ENCODE measurements at regions not wholly inside any gene's neighbourhood (a gene's known extent, or its start where the extent isn't known, plus 50 kb on each side); places are given as distances from the start of the nearest gene placed in this dataset.

DNA sequence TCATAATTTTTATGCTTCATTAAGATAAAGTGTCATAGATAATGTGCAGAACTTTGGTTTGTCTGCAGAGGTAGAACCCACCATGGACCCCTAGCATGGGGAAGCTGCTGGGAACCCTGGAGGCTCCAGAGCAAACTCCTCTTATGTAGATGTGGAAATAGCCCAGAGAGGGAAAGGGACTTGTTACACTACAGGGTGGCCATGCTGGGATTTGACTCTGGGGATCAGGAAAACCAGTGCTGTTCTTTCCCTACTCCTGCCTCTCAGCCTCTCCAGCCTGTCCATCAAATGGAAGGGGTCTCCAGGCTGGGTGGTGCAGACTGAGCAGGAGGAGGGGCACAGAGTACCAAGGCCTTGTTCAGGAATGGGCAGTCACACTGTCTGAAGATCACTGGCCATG is 54.2 kb downstream of the MSX1 start:
- Mint-ChIP-seq H3K4me1 (peaks cover 4% of the 10 kb centered on the region), H3K9me3 (ENCODE audit: insufficient read depth) (peaks cover 3% of the 10 kb centered on the region), H3K4me3 (no peak overlapping the region), H3K27me3 (peaks cover 28% of the 10 kb centered on the region), H3K27ac (no peak overlapping the region)
- intact Hi-C loops (cut with micrococcal nuclease): no loop called here
- Histone ChIP-seq H4K20me1 (ENCODE audit: control insufficient read depth, insufficient read depth, low read length, poor library complexity, severe bottlenecking) (no peaks in the 10 kb centered on the region), H3K4me1 (ENCODE audit: control insufficient read depth in 2 of 2, insufficient read depth in 2 of 2, low read length in 2 of 2) (no peaks in the 10 kb centered on the region), H3K36me3 (replicated peaks in 1 of 2; ENCODE audit: control extremely low read depth in 1 of 2, control insufficient read depth in 1 of 2, extremely low read depth in 1 of 2, insufficient read depth in 2 of 2, low read length in 1 of 2) (no peaks in the 10 kb centered on the region), H3K4me2 (replicated peaks; ENCODE audit: low read depth, low read length, poor library complexity, severe bottlenecking) (no peak overlapping the region), H3K9ac (ENCODE audit: low read length) (no peak overlapping the region), H3K79me2 (ENCODE audit: control insufficient read depth, insufficient read depth, low read length) (no peaks in the 10 kb centered on the region), H3K27me3 (replicated peaks in 1 of 4; ENCODE audit: control extremely low read depth in 1 of 4, control insufficient read depth in 3 of 4, insufficient read depth in 4 of 4, low read length in 3 of 4) (peaks cover 0 to 7% (median 0%) of the 10 kb centered on the region in 4 experiments), H3K27ac (ENCODE audit: low read length in 2 of 2) (no peak overlapping the region), H2AFZ (ENCODE audit: insufficient read depth, low read depth, low read length, poor library complexity, severe bottlenecking) (no peak overlapping the region), H3K9me3 (ENCODE audit: control extremely low read depth in 1 of 3, control insufficient read depth in 2 of 3, insufficient read depth in 1 of 3, low read length in 2 of 3) (peaks cover 0 to 25% (median 13%) of the 10 kb centered on the region in 3 donors), H3K4me3 (ENCODE audit: control extremely low read depth in 1 of 5, extremely low read depth in 1 of 5, insufficient read depth in 1 of 5, low read depth in 2 of 5, low read length in 4 of 5) (no peak overlapping the region)
- CTCF ChIA-PET: no interaction called here
- TF ChIP-seq EZH2 (IDR thresholded peaks at IDR 0.05; ENCODE audit: borderline replicate concordance, insufficient read depth, low read depth, low read length, poor library complexity, severe bottlenecking): no peak
- POLR2A ChIA-PET: no interaction called here
- no peak for DNase-seq
- no peak for ATAC-seq (ENCODE audit: low read depth)

DNA sequence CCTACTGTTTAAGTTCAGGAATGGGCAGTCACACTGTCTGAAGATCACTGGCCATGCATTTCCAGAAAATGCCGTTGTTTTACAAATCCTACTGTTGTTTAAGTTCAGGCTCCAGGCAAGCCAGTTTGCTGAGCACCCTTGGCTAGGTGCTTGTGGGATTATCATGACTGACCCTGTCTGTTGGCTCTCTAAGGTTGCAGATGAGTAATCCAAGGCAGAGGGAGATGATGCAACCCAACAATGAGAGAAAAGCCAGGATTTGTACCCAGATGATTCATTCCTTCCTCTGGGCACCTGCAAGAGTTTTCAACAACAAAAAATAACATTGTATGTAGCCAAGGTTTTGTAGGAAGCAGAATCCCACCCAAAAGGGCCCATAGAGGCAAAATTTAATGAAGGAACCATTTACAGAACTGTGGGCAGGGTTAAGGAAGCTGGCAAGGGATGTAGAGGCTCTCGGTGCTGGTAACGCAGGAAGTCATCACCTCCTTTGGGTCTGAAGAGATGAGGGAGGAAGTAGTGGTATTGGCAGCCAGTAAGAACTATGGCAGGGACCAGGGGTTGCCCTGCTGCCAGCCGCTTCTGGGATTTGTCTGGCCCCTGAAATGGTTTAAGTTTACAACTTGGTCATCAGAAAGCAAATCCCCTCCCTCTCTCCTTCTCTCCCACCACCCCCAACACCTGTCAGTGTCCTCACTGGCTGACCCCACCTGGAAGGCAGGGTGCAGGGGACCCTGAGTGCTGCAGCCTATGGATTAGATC is 54.8 kb downstream of the MSX1 start:
- 73% methylated on average over 4 of the region's 4 CpGs for WGBS (ENCODE audit: insufficient coverage)
- no peak overlapping the region for H2AFZ ChIP-seq (ENCODE audit: insufficient read depth, low read depth, low read length, poor library complexity, severe bottlenecking)
- H3K27me3 Mint-ChIP-seq: peaks cover 24% of the 10 kb centered on the region
- peaks cover 0 to 25% (median 13%) of the 10 kb centered on the region in 3 donors for H3K9me3 ChIP-seq (ENCODE audit: control extremely low read depth in 1 of 3, control insufficient read depth in 2 of 3, insufficient read depth in 1 of 3, low read length in 2 of 3)
- peaks cover 0 to 7% (median 0%) of the 10 kb centered on the region in 4 experiments for H3K27me3 ChIP-seq (replicated peaks in 1 of 4; ENCODE audit: control extremely low read depth in 1 of 4, control insufficient read depth in 3 of 4, insufficient read depth in 4 of 4, low read length in 3 of 4)
- H3K9ac ChIP-seq (ENCODE audit: low read length): no peak overlapping the region
- CTCF ChIA-PET: no interaction called here
- no peak overlapping the region for H3K4me3 ChIP-seq (ENCODE audit: control extremely low read depth in 1 of 5, extremely low read depth in 1 of 5, insufficient read depth in 1 of 5, low read depth in 2 of 5, low read length in 4 of 5)
- no peak overlapping the region for H3K27ac Mint-ChIP-seq
- TF ChIP-seq EZH2 (IDR thresholded peaks at IDR 0.05; ENCODE audit: borderline replicate concordance, insufficient read depth, low read depth, low read length, poor library complexity, severe bottlenecking): no peak
- TF ChIP-seq, protein P1, sequence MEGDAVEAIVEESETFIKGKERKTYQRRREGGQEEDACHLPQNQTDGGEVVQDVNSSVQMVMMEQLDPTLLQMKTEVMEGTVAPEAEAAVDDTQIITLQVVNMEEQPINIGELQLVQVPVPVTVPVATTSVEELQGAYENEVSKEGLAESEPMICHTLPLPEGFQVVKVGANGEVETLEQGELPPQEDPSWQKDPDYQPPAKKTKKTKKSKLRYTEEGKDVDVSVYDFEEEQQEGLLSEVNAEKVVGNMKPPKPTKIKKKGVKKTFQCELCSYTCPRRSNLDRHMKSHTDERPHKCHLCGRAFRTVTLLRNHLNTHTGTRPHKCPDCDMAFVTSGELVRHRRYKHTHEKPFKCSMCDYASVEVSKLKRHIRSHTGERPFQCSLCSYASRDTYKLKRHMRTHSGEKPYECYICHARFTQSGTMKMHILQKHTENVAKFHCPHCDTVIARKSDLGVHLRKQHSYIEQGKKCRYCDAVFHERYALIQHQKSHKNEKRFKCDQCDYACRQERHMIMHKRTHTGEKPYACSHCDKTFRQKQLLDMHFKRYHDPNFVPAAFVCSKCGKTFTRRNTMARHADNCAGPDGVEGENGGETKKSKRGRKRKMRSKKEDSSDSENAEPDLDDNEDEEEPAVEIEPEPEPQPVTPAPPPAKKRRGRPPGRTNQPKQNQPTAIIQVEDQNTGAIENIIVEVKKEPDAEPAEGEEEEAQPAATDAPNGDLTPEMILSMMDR (IDR thresholded peaks at IDR 0.05): no peak
- no peaks in the 10 kb centered on the region for H3K79me2 ChIP-seq (ENCODE audit: control insufficient read depth, insufficient read depth, low read length)
- H3K4me1 Mint-ChIP-seq: peaks cover 4% of the 10 kb centered on the region
- H3K4me2 ChIP-seq (replicated peaks; ENCODE audit: low read depth, low read length, poor library complexity, severe bottlenecking): no peak overlapping the region
- peaks cover 3% of the 10 kb centered on the region for H3K9me3 Mint-ChIP-seq (ENCODE audit: insufficient read depth)
- POLR2A ChIA-PET: no interaction called here
- no peak overlapping the region for H3K27ac ChIP-seq (ENCODE audit: low read length in 2 of 2)
- DNase-seq (no peak), ATAC-seq (ENCODE audit: low read depth) (no peak)
- no peaks in the 10 kb centered on the region for H3K4me1 ChIP-seq (ENCODE audit: control insufficient read depth in 2 of 2, insufficient read depth in 2 of 2, low read length in 2 of 2)
- H3K4me3 Mint-ChIP-seq: no peak overlapping the region
- H4K20me1 ChIP-seq (ENCODE audit: control insufficient read depth, insufficient read depth, low read length, poor library complexity, severe bottlenecking): no peaks in the 10 kb centered on the region
- H3K36me3 ChIP-seq (replicated peaks in 1 of 2; ENCODE audit: control extremely low read depth in 1 of 2, control insufficient read depth in 1 of 2, extremely low read depth in 1 of 2, insufficient read depth in 2 of 2, low read length in 1 of 2): no peaks in the 10 kb centered on the region
- intact Hi-C loops (cut with micrococcal nuclease): no loop called here

Data from B cell (primary cell).